DND-41 (cell line): ENCODE measurements at regions not wholly inside any gene's neighbourhood (a gene's known extent, or its start where the extent isn't known, plus 50 kb on each side); places are given as distances from the start of the nearest gene placed in this dataset.

Experiments used
- CTCF ChIP-seq: IDR thresholded peaks from 2 replicates; pipeline ENCODE4 v1.5.1; 2012; ENCODE audit warnings: borderline replicate concordance, low read length, moderate library complexity, mild to moderate bottlenecking; ENCODE audit not compliant: poor library complexity, severe bottlenecking; ENCODE audit errors: extremely low read depth
- EZH2 ChIP-seq: IDR thresholded peaks from 3 replicates; pipeline ENCODE4 v1.6.1; 2012; ENCODE audit warnings: borderline replicate concordance, low read depth, mild to moderate bottlenecking, moderate library complexity, low read length, inconsistent platforms; ENCODE audit not compliant: severe bottlenecking

- TF ChIP-seq CTCF: no peak
- TF ChIP-seq EZH2: no peak
These were observed 362.4 kb downstream of the CETN3 start for GRCh38 chr5:90047113-90047512.
